ENCODE measurements at regions not wholly inside any gene's neighbourhood (a gene's known extent, or its start where the extent isn't known, plus 50 kb on each side); places are given as distances from the start of the nearest gene placed in this dataset.

DNA sequence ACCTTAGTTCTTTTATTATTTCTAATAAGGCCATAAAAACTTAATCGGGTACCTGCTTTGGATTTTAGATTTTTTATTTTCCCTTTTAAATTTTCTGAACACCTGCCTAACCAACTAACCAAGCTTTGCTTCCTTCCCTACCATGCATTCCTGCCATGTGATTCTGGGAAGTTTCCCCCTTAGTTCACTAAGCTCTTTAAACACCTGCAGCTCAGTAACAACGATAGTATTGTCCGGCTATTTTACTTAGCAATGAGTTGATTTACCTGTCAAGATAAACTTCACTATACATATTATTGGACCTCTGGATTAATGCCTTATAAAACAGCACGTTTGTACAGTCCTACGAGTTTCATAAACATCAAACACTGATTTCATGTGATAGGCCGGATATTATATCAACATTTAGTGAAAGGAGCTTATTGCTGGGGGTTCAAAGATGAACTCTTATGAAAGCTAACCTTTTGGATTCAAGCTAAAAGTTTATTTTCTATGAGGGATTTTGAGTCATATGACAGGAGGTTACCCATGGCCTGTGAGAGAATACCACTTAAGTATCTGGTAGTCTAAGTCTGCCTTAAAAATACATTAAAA lies 81.0 kb upstream of the STARD13 start:
- in situ Hi-C loops (cut with MboI) = no loop called here
- TF ChIP-seq RELA (IDR thresholded peaks at IDR 0.05; ENCODE audit: borderline replicate concordance, partially characterized antibody) (no peak), NFXL1 (IDR thresholded peaks at IDR 0.05; ENCODE audit: borderline replicate concordance) (no peak)
- TF ChIP-seq, protein P1, sequence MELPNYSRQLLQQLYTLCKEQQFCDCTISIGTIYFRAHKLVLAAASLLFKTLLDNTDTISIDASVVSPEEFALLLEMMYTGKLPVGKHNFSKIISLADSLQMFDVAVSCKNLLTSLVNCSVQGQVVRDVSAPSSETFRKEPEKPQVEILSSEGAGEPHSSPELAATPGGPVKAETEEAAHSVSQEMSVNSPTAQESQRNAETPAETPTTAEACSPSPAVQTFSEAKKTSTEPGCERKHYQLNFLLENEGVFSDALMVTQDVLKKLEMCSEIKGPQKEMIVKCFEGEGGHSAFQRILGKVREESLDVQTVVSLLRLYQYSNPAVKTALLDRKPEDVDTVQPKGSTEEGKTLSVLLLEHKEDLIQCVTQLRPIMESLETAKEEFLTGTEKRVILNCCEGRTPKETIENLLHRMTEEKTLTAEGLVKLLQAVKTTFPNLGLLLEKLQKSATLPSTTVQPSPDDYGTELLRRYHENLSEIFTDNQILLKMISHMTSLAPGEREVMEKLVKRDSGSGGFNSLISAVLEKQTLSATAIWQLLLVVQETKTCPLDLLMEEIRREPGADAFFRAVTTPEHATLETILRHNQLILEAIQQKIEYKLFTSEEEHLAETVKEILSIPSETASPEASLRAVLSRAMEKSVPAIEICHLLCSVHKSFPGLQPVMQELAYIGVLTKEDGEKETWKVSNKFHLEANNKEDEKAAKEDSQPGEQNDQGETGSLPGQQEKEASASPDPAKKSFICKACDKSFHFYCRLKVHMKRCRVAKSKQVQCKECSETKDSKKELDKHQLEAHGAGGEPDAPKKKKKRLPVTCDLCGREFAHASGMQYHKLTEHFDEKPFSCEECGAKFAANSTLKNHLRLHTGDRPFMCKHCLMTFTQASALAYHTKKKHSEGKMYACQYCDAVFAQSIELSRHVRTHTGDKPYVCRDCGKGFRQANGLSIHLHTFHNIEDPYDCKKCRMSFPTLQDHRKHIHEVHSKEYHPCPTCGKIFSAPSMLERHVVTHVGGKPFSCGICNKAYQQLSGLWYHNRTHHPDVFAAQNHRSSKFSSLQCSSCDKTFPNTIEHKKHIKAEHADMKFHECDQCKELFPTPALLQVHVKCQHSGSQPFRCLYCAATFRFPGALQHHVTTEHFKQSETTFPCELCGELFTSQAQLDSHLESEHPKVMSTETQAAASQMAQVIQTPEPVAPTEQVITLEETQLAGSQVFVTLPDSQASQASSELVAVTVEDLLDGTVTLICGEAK (IDR thresholded peaks at IDR 0.05; ENCODE audit: borderline replicate concordance) = no peak
- intact Hi-C loops (cut with micrococcal nuclease; ENCODE audit: unreplicated experiment) = no loop called here
- Histone ChIP-seq H3K36me3 (ENCODE audit: control insufficient read depth in 2 of 2, insufficient read depth in 2 of 2, low read length in 1 of 2) (no peaks in the 10 kb centered on the region), H3K27me3 (replicated peaks in 1 of 2; ENCODE audit: control insufficient read depth in 2 of 2, insufficient read depth in 2 of 2, low read length in 1 of 2) (no peaks in the 10 kb centered on the region), H3K4me1 (ENCODE audit: control insufficient read depth, insufficient read depth, low read length) (peaks cover 5% of the 10 kb centered on the region; the same call in 1 of the 2 replicates), H2AFZ (ENCODE audit: control insufficient read depth, low read depth, low read length) (no peak overlapping the region), H3K4me2 (ENCODE audit: control insufficient read depth, insufficient read depth) (no peak overlapping the region), H4K20me1 (ENCODE audit: control insufficient read depth, insufficient read depth) (no peaks in the 10 kb centered on the region), H3K9ac (ENCODE audit: control insufficient read depth, insufficient read depth, low read length) (no peak overlapping the region), H3K79me2 (ENCODE audit: control insufficient read depth, insufficient read depth, low read length) (no peaks in the 10 kb centered on the region), H3K27ac (ENCODE audit: control insufficient read depth, insufficient read depth) (no peak overlapping the region), H3K4me3 (no peak overlapping the region), H3K9me3 (replicated peaks; ENCODE audit: control insufficient read depth, insufficient read depth, low read length) (no peaks in the 10 kb centered on the region)
- ChIA-PET POLR2A (no interaction called here), RAD21 (ENCODE audit: unreplicated experiment) (no interaction called here), CTCF (interaction anchor here (0.6 to 1.0 kb wide), 3 partner anchors 32 to 397 kb away, joined by 3 read pairs; no protein-coding TSS in a partner anchor), SMC1A (ENCODE audit: uncharacterized antibody, unreplicated experiment) (interaction anchor here (0.7 to 1.1 kb wide), 2 partner anchors 18 to 143 kb away, joined by 3 to 4 read pairs; no protein-coding TSS in a partner anchor)
- ATAC-seq (no peak), FAIRE-seq (no peak), DNase-seq (ENCODE audit: low read depth, low spot score) (no peak)
- BruUV-seq (replicated peaks) = no TSS peak
- 74% methylated on average over 6 of the region's 6 CpGs for WGBS (ENCODE audit: insufficient coverage, insufficient replicate concordance, low lambda C conversion rate, missing lambda C conversion rate)

Measured in GM12878 (cell line).